OCI-LY7 (cell line): ENCODE measurements at regions not wholly inside any gene's neighbourhood (a gene's known extent, or its start where the extent isn't known, plus 50 kb on each side); places are given as distances from the start of the nearest gene placed in this dataset.

Experiments used
- BruUV-seq: library from RNA; stranded (reverse); fragments of 400-500 nt; replicated peaks from 2 replicates; lab custom pipeline; 2021; lab: Mats Ljungman, UMichigan
- CTCF ChIA-PET: fragments of 300-600 bp; sonication (Branson Sonifier 250); formaldehyde crosslinking; loops from one replicate; lab custom pipeline; 2022; ENCODE audit warnings: antibody characterized with exemption; ENCODE audit not compliant: unreplicated experiment; lab: Charles Lee
- POLR2A ChIA-PET: fragments of 300-600 bp; sonication (Branson Sonifier 250); formaldehyde crosslinking; loops from one replicate; lab custom pipeline; 2022; ENCODE audit warnings: antibody characterized with exemption; lab: Charles Lee
- DNase-seq: peaks from one replicate; pipeline ENCODE4 v3.0.0-alpha.2; 2015; ENCODE audit warnings: low spot score
- H2AFZ ChIP-seq: fragments of 200-600 bp; sonication (generic), shearing (Covaris generic); 2 replicates; pipeline ENCODE4 v1.6.1; 2014; ENCODE audit warnings: mild to moderate bottlenecking, antibody characterized with exemption, low read length, moderate library complexity
- H3K27ac ChIP-seq: fragments of 200-600 bp; sonication (generic); 2 replicates; pipeline ENCODE4 v1.5.1; 2014; ENCODE audit warnings: mixed run types, low read depth, mild to moderate bottlenecking, moderate library complexity, low read length, inconsistent platforms; ENCODE audit not compliant: poor library complexity, severe bottlenecking
- H3K36me3 ChIP-seq: fragments of 200-600 bp; sonication (generic); 2 replicates; pipeline ENCODE4 v1.6.1; 2014; ENCODE audit warnings: mild to moderate bottlenecking, antibody characterized with exemption, low read length, moderate library complexity, mixed read lengths; ENCODE audit not compliant: insufficient read depth
- H3K4me1 ChIP-seq: fragments of 200-600 bp; sonication (generic); 2 replicates; pipeline ENCODE4 v1.5.1; 2014; ENCODE audit warnings: mild to moderate bottlenecking, low read length; ENCODE audit not compliant: insufficient read depth, poor library complexity, severe bottlenecking
- H3K4me2 ChIP-seq: fragments of 200-600 bp; sonication (generic); 2 replicates; pipeline ENCODE4 v1.6.1; 2014; ENCODE audit warnings: mild to moderate bottlenecking, low read length
- H3K4me3 ChIP-seq: fragments of 200-600 bp; sonication (generic); 2 replicates; pipeline ENCODE4 v1.5.1; 2014; ENCODE audit warnings: mild to moderate bottlenecking, low read depth, low read length; ENCODE audit not compliant: poor library complexity, severe bottlenecking
- H3K79me2 ChIP-seq: fragments of 200-600 bp; sonication (generic); 2 replicates; pipeline ENCODE4 v1.6.1; 2016; ENCODE audit warnings: low read depth, mild to moderate bottlenecking, low read length, moderate library complexity, mixed read lengths; ENCODE audit not compliant: insufficient read depth
- H3K9me2 ChIP-seq: fragments of 200-600 bp; sonication (generic); 2 replicates; pipeline ENCODE4 v1.6.1; 2016; ENCODE audit warnings: mild to moderate bottlenecking, low read length, mixed read lengths; ENCODE audit not compliant: insufficient read depth
- H3K9me3 ChIP-seq: fragments of 200-600 bp; sonication (generic); 2 replicates; pipeline ENCODE4 v1.6.1; 2014; ENCODE audit warnings: mild to moderate bottlenecking, mixed run types, low read length, mixed read lengths
- H4K20me1 ChIP-seq: fragments of 200-600 bp; sonication (generic); 2 replicates; pipeline ENCODE4 v1.6.1; 2014; ENCODE audit warnings: mild to moderate bottlenecking, antibody characterized with exemption, low read length, moderate library complexity, mixed read lengths; ENCODE audit not compliant: insufficient read depth
- CTCF ChIP-seq: fragments of 200-600 bp; sonication (generic); conservative IDR thresholded peaks from 2 replicates; pipeline ENCODE4 v1.5.1; 2014; ENCODE audit warnings: mild to moderate bottlenecking, antibody characterized with exemption, low read length, moderate library complexity, mixed read lengths
- EZH2phosphoT487 ChIP-seq: fragments of 200-600 bp; sonication (generic); IDR thresholded peaks from 2 replicates; pipeline ENCODE4 v1.6.1; 2018; ENCODE audit warnings: low read depth, borderline replicate concordance, mild to moderate bottlenecking, mixed run types, antibody characterized with exemption, low read length, moderate library complexity, mixed read lengths
- intact Hi-C: fragments of 100-400 bp; cut with micrococcal nuclease; formaldehyde crosslinking; loops from one replicate; pipeline ENCODE4 v1.10.0; 2022; ENCODE audit not compliant: unreplicated experiment

GRCh38 chr2:101559551-101559950 is 84.6 kb upstream of the RFX8 start:
- no peak for DNase-seq
- Histone ChIP-seq H3K9me2 (no peaks in the 10 kb centered on the region), H3K9me3 (no peaks in the 10 kb centered on the region), H3K36me3 (no peaks in the 10 kb centered on the region), H3K79me2 (no peaks in the 10 kb centered on the region), H3K4me2 (no peak overlapping the region), H3K27ac (no peak overlapping the region), H4K20me1 (no peaks in the 10 kb centered on the region), H2AFZ (no peak overlapping the region), H3K4me1 (no peaks in the 10 kb centered on the region), H3K4me3 (no peak overlapping the region)
- ChIA-PET CTCF (no interaction called here), POLR2A (no interaction called here)
- BruUV-seq = no TSS peak
- TF ChIP-seq EZH2phosphoT487 (no peak), CTCF (no peak)
- intact Hi-C loops = no loop called here

- ChIA-PET POLR2A (no interaction called here), CTCF (no interaction called here)
- Histone ChIP-seq H3K36me3 (no peaks in the 10 kb centered on the region), H3K4me1 (no peaks in the 10 kb centered on the region), H3K4me3 (no peak overlapping the region), H2AFZ (no peak overlapping the region), H3K9me3 (no peaks in the 10 kb centered on the region), H3K9me2 (no peaks in the 10 kb centered on the region), H4K20me1 (no peaks in the 10 kb centered on the region), H3K79me2 (no peaks in the 10 kb centered on the region), H3K27ac (no peak overlapping the region), H3K4me2 (no peak overlapping the region)
- no TSS peak for BruUV-seq
- TF ChIP-seq CTCF (no peak), EZH2phosphoT487 (no peak)
- DNase-seq = no peak
- intact Hi-C loops = no loop called here
Measured at GRCh38 chr2:101558740-101559525, 84.0 kb upstream of the RFX8 start.

- no peaks in the 10 kb centered on the region for H4K20me1 ChIP-seq
- CTCF ChIA-PET = no interaction called here
- H2AFZ ChIP-seq = no peak overlapping the region
- H3K9me2 ChIP-seq = no peaks in the 10 kb centered on the region
- H3K36me3 ChIP-seq = no peaks in the 10 kb centered on the region
- POLR2A ChIA-PET = no interaction called here
- H3K4me3 ChIP-seq = no peak overlapping the region
- no peak for DNase-seq
- H3K27ac ChIP-seq = no peak overlapping the region
- no peaks in the 10 kb centered on the region for H3K9me3 ChIP-seq
- intact Hi-C loops = no loop called here
- TF ChIP-seq EZH2phosphoT487 (no peak), CTCF (no peak)
- H3K79me2 ChIP-seq = no peaks in the 10 kb centered on the region
- no peaks in the 10 kb centered on the region for H3K4me1 ChIP-seq
- H3K4me2 ChIP-seq = no peak overlapping the region
- BruUV-seq = no TSS peak
Measured at GRCh38 chr2:101556033-101556459, 81.1 kb upstream of the RFX8 start.
